Stromal cell of bone marrow (primary cell): ENCODE measurements at regions not wholly inside any gene's neighbourhood (a gene's known extent, or its start where the extent isn't known, plus 50 kb on each side); places are given as distances from the start of the nearest gene placed in this dataset.
A peak's percentile ranks its signal among the peaks of the same experiment; 100 is the strongest.

Source experiments
- DNase-seq: peaks from one replicate; pipeline ENCODE4 v3.0.0-alpha.2; 2012; ENCODE audit warnings: low read depth

DNA sequence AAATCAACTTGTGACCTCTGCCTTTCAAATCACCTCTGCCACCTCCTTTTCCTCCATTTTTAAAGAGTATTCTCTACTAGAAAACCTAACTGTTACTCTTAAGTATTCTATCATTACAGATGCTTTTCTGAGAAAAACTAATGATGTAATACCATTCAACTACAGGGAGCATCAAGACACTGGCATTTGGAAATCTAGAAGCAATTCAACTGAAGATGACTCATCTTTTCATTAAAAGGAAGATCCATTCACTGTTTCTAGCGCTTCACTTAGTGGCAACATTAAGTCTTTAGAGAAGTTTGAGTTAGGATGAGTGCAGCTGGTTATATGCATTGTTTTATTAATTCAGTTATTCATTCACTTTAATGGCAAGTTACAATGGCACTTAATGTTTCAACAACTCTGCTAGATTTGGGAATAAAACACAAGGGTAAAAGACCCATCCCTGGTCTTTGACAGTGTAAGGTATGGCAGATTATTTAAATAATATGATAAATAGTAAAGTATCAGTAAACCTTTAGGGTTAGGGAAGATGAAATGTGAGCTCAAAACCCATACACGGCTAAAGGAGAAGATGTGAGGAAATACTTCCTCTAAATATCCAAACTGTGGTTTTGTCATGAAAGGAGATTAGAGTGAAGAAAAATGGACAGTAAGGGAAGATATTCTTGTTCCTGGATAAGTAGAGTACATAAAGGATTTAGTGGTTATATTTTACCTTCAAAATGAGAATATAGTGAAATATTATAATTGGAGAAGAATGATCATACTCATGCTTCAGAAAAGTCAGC, 61.7 kb downstream of the KCNJ2 start:
- no peak for DNase-seq

DNA sequence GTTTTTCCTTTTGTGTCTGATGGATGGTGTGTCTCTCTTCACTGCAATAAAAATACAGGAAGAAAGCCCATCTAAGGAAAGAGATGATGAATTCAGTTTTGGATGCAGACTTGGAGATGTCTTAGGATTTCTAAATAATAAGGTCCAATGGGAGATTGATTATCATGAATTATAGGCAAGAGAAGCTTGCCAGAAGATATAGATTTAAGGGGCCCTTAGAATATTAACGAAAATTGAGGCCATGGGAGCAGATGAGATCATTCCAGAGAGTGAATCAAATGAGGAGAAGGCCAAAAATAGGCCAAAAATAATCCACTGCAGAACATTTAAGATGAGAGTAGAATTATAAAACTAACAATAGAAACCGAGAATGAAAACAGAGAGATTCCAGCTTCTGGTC, 63.1 kb downstream of the KCNJ2 start:
- no peak for DNase-seq

DNA sequence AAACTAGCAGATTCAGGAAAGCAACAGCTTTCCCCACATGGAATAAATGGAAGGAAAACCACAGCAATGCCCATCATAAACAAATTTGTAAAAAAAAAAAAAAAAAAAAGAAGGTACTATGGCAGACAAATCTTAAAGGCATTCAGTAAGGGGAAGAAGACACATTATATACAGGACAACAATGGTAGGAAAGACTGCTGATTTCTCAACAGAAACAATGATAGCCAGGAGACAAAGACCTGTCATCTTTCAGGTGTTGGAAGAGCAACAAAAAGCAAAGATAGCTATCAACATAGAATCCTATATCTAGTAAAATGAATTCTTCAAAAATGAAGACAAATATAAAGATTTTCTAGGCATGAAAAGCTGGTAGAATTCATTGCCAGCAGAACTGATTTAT, 65.9 kb downstream of the KCNJ2 start:
- no peak for DNase-seq

DNA sequence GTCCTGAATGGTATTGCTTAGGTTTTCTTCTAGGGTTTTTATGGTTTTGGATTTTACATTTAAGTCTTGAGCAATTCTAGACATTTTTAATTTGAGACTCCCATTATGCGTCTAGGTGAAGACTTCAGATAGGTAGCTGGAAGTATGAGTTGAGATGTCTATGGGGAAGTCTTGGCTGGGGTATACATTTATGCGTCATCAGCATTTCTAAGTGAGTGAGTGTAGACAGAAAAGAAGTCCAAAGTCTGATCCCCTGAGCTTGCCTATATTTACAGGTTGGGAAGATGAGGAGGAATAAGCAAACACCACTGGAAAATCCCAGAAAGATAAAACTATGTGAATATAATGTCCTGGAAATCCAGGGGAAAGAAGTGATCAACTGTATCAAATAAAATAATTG, 68.9 kb downstream of the KCNJ2 start:
- no peak for DNase-seq

DNA sequence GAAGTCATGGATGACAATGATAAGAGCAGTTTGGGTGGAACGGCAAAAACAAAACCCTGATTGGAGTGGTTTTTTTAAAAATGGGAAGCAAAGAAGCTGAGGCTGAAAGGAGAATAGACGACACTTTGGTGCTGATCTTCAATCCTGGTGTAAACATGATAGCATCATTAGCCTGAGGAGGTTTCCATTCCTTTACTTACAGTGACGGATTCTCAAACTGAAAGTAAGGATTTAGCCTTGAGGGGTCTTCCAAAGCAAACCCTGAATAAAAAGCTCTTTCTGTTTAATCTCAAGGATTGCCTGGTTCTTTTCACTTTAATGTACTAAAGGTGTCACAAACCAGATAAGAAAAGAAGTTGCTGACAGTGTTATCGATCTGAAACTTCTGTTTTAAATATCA, 69.3 kb downstream of the KCNJ2 start:
- DNase-seq, result no peak

DNA sequence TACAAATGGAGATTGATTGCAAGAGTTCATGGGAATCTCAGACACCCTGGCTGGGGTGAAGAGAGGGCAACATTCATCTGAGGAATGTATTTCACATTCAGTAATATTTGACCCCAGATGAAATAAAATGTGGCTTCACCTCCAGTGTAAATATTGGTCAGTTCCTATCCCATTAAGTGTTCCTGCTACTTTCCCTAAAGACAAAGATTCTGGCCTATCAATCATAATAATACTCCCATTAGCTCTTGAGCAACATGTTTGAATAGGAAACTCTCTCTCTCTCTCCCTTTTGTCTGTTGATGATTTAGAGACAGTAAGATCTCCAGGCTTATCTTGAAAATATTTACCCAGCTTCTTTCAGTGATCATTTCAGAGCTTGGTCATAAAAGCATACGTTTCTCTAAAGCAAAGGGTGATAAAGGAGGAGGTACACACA, 70.1 kb downstream of the KCNJ2 start:
- DNase-seq, result no peak

DNA sequence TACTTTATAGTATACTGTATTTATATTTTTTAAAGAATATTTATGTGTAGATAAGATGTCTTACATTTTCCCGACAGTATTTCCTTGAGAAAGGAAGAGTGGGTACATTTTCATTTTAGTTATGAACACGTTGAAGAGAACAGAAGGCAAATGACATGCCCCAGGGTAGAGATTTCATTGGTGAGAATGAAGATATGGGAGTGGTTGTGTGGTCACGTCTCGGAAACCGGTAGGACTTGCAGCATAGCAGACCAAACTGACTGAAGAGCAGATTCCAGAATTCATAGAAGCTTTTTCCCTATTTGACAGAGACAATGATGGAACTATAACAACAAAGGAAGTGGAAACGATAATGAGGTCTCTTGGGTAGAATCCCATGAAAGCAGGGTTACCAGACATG, 71.7 kb downstream of the KCNJ2 start:
- DNase-seq, result no peak

DNA sequence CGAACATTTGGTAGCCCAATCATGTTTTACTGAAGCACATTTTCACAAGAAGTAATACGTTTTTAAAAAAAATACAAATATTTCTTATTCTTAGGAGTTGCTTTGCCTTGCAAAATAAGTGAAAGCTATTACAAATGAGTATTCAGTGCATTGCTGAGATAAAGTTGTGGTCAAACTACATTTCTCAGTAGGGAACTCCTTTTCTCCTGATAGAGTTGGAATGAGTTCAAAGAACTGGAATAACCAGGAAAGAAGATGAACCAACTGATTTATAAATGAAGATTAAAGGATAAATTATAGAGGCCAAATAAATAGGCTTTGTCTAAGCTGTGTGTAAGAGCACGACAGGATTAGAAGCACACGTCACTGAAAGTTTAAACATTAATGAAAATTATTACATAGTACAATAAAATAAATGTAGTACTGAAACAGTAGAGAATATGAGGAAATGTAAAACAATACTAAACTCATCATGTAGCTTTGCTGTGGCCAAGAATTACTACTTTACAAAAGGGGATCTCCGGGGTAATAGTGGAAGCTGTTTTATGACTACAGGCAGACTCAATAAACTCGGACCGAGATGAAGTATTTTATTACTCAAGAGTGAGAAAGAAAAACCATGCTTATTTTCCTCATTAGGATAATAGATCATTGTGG, 73.6 kb downstream of the KCNJ2 start:
- no peak for DNase-seq

DNA sequence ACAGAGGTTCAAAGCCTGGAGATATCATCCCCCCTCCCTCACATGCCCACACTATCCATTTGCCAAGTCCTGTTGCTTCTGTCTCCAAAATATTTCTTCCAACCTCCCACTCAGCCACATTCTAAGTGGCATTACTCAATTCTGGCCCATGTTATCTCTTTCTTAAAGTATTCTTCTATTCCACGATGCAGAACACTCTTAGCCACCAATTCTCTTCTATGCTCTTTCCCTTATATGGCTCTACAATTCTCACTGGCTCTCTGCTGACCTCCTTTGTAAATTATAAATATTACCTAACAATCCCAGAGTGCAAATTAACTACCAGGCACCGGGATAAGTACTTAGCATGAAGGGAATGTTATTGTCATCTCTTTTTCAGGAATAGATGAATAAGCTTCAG, 82.4 kb downstream of the KCNJ2 start:
- no peak for DNase-seq

DNA sequence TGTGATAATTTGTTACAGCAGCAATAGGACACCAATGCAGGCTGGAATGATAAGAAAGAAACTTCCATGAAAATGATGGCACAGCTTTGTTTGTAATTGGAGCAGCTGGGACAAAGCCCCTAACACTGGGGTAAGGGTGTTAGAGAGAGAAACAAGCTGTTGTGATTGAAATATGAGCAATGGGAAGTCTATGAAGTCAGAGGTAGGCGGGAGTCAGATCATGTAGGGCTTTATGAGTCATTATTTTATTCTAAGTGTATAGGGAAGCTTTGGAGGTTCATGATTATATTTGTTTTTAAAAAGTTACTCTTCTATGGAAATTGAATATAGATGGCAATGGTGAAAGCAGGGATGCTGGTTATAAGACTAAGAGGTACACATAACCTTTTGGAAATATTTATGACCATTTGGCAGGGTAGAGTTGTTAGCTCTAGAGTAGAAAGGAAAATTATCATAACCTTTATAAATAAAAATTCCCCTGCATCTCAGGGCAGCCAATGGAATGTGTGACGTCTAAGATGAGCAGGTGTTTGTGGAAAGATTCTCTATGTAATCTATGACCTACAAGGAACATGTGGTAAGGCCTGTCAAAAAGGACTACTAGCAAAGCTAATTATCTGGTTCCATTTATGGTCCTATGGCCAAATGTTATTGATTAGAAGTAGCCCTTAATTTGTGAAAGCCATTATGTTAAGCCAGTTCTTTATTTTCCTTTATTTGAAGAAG, 85.6 kb downstream of the KCNJ2 start:
- no peak for DNase-seq

DNA sequence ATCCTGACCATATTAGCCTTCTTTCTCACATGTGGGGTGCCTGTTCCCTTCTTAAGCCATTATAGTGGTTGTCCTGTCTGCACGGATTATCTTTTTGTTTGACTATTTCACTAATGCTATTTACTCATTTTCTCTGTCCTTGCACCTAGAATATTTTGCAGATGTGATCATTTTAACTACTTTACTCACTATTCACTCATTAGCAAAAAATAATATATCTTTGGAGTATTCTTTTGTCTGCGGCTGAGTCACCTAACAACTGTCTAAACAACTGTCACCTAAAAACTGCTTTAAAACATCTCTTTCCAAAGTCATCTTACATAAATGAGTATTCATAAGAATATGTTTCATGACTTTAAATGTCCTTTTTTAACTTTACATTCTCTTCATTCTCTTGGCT, 87.4 kb downstream of the KCNJ2 start:
- no peak for DNase-seq

DNA sequence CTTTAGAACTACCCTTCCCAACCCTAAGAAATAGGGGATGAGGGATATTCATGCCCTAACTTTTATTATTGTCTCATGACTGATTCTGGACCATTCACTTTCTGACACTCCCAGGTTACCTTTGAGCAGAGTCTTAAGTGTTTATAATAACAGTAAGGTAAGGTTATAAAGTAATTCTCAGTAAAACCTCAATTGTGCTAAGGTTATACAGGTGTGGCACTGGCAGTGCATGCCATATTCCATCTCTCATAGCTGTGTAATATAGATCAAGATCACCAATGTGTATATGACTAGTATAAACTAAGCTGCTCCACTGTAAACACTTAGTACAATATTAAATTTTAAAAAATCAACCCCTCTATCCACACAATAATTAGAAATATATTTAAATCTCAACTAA, 89.1 kb downstream of the KCNJ2 start:
- no peak for DNase-seq

DNA sequence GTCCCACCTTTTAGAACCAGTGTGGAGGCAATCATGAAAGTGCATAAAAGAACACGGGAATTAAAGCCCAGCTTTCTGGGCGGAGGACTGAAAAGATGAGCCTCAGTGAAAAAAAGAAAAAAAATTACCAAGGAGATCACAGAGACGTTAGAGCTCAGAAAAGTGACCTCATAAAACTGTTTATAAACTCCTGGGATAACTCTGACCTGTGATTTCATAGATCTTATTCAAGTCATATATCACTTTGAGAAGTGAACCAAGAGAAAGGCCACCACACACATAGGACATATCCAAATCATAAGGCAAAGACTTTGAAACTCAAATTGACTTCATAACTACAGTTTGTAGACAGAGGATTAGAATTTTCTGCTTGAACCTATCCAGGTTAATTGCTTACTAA, 90.1 kb downstream of the KCNJ2 start:
- DNase-seq, result no peak

DNA sequence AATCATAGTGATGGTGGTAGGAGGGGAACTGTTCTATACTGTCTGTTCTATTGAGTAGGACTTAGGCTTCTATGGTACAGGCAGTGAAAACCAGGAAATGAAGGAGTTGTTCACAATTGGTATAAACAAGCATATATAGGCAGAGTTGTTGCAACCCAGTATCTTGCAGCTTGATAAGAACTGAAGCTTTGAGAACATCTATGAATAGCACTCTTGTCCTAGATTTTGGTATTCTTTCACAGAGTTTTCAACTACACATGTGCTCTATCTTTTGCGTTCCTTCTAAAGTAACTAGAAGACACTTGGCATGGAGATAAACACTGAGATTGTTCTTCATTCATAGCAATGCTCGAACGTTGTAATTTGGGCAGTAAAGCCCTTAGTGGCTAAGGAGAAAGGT, 91.8 kb downstream of the KCNJ2 start:
- no peak for DNase-seq

DNA sequence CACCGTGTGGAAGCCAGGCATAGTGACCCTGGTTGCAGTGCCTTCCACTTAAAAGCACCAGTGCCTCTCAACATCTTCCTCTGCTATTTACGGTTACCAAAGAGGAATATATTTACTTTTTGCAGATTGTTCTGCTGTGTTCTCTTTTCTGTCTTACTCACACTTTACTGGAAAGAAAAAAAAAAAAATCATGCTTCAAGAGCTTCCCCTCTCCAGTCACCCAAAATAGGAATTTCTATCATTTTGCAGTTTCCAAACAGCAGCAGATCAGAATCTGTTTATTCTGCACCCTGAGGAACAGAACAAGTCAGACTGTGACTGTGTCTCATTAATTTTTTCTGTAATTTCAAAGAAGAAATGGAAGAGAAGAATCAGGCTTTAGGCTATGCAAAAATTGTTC, 96.1 kb downstream of the KCNJ2 start:
- no peak for DNase-seq

DNA sequence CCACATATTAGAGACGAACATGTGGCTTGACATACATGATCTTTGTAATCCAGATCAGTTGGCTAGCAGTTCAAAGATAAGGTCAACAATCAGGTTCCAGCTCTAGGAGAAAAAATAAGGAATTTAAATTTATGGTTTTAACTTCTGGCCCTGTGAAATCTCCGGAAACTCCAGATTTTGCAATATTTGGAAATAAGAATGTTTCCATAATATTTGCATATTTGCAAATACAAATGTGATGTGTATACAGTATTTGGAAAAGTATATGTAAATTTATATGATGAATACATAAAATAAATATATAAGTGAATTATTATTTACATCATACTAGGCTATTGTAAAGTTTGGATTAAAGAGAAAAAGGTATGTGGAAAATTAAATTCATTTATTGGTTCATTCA, 97.1 kb downstream of the KCNJ2 start:
- DNase-seq, result no peak

DNA sequence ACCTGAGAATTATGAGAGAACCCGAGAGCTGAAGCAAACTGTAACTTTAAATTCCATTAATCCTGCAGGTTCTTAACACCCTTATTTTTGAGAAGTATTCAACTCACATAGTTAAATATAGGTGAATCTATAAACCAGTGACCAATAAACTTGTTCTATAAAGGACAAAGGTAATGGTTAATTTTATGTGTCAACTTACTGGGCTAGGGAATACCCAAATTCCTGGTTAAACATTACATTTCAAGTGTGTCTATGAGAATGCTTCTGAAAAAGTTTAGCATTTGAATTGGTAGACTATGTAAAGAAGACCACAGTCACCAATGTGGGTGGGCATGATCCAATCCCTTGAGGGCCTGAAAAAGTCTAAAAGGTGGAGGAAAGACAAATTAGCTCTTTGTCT, 99.1 kb downstream of the KCNJ2 start:
- no peak for DNase-seq

DNA sequence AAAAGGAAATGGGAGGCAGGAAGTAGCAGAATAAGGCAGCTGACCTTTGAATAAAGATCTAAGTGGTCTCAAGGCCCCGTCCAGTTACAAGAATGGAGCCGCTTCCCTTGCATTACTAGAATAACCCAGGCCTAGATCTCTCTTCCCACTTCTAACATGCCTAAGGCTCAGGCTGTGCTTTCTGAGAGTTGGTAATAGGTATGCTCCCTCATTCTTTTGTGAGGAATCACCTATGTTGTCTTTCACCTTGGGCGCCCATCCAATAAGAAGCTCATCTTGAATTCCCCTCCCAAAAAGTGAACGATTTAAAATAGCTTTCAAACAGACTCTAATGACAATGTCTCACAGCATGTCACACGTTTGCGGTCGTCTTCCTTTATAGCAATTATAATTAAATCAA, 101.2 kb downstream of the KCNJ2 start:
- no peak for DNase-seq

DNA sequence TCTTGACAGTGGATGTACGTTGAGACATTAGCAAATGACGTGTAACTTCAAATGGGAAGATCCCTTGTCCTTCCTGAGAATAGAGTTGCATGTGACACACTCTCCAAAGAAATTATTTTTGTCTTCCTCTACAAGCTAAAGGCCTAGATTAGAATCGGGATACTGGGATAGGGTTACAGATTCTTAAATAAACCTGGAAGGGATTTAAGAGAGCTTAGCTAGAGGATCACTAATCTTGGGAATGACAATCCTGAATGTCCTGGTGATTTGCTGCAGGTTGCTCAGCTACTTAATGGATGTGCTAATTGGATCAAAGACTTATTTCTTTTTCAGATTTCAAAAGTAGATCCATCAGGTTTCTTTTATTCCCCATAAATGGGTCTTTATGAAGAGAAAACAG, 101.9 kb downstream of the KCNJ2 start:
- no peak for DNase-seq

DNA sequence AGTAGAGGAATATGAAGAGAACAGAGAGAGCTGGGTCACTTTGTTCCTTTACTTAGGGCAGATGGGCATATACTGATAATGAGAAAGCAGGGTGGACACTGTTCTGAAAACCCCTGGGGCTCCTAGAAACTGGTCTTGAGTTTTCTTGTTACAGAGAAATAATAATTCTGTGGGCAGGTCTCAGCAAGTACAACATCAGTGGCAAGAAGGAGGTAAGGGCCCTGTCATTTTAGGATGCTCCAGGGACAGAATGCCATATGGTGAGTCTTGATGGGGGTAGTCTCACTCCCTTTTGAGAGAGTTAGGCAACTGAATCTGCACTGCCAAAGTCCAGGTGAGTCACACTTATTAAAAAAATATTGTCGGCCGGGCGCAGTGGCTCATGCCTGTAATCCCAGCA, 102.3 kb downstream of the KCNJ2 start:
- DNase-seq, result no peak

DNA sequence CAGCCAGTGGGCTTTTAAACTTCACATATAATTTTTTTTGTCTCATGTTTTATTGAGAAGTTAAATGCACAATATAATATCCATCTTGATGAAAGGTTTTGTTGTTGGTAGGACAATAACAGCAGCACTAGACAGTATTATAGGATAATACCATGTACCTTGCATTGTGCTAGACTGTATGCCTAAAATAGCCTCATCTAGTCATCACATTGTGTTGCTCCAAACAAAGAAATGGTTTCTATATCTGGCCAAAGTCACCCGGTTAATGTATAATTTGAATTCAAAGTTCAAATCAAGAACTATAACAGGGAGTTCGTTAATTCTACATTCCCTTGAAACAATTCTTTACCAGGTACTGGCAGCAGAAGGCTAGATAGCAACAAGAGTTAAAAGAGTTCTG, 104.9 kb downstream of the KCNJ2 start:
- no peak for DNase-seq

DNA sequence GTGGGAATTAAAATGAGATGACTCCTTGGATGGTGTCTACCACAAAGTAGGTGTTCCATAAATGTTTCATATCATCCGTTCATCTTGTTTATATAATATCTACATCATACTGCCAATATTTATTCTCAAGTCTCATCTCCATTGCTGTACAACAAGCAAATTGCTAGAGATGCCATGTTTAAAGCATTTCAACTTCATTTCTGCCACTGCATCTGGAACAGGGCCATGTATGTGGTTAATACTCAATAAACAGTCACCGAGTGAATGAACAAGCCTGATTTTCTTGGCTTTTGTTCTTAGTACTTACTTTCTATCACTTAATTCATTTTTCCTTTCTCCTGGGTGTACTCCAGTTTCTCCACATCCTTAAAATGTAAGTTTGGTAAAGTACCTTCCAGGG, 107.6 kb downstream of the KCNJ2 start:
- peak; percentile 21 for DNase-seq

DNA sequence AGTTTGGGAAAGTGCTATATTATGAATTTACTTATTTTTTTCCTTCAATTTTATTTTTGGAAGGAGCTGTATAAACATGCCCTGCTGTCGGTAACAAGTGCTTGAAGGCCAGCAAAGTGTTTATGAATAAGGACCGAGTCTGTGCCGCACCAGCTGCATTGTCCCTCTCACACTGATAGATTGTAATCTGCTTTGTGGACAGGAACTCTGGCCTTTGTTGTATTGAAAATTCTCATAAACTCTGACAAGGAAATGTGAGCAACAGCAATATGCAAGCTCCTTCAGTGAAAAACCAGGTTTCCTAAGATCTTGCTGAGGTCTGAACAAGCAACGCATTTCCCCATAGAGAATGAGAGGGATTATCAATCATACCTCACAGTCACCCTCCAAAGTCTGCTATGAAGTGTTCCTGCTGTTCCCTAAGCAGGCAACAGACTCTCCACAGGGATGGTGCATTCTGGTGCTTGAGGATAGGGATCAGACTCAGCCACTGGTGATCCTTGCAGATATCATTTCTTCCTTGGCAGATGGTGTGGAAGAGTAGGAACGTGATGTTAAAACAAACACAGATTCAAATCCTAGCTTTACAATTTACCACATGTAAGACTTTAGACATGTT, 109.6 kb downstream of the KCNJ2 start:
- no peak for DNase-seq
